GM12891 (cell line): ENCODE measurements at regions not wholly inside any gene's neighbourhood (a gene's known extent, or its start where the extent isn't known, plus 50 kb on each side); places are given as distances from the start of the nearest gene placed in this dataset.
A peak's percentile ranks its signal among the peaks of the same experiment; 100 is the strongest.

Experiments
- DNase-seq: peaks from one replicate; pipeline ENCODE4 v3.0.0; 2011; ENCODE audit warnings: low spot score; ENCODE audit not compliant: insufficient read length
- FAIRE-seq: peaks from 2 replicates; lab custom pipeline; 2011; peaks lifted over from hg19 to GRCh38; lab: Jason Lieb, UNC
- PAX5 ChIP-seq: IDR thresholded peaks from 2 replicates; pipeline ENCODE4 v1.6.1; 2011; ENCODE audit warnings: low read length, moderate library complexity, mild to moderate bottlenecking; ENCODE audit not compliant: insufficient read depth, severe bottlenecking
- POLR2A ChIP-seq: IDR thresholded peaks from 2 replicates; pipeline ENCODE4 v1.6.1; 2011; ENCODE audit warnings: low read depth, low read length, control low read depth
- POLR2AphosphoS5 ChIP-seq: IDR thresholded peaks from 2 replicates; pipeline ENCODE4 v1.6.1; 2011; ENCODE audit warnings: low read depth, low read length, control low read depth
- POU2F2 ChIP-seq: IDR thresholded peaks from 2 replicates; pipeline ENCODE4 v1.6.1; 2011; ENCODE audit warnings: low read depth, mild to moderate bottlenecking, control low read depth, low read length, moderate library complexity
- SPI1 ChIP-seq: IDR thresholded peaks from 2 replicates; pipeline ENCODE4 v1.6.1; 2011; ENCODE audit warnings: low read depth, low read length, control low read depth
- TAF1 ChIP-seq: IDR thresholded peaks from 2 replicates; pipeline ENCODE4 v1.6.1; 2011; ENCODE audit warnings: low read depth, low read length, control low read depth

DNA sequence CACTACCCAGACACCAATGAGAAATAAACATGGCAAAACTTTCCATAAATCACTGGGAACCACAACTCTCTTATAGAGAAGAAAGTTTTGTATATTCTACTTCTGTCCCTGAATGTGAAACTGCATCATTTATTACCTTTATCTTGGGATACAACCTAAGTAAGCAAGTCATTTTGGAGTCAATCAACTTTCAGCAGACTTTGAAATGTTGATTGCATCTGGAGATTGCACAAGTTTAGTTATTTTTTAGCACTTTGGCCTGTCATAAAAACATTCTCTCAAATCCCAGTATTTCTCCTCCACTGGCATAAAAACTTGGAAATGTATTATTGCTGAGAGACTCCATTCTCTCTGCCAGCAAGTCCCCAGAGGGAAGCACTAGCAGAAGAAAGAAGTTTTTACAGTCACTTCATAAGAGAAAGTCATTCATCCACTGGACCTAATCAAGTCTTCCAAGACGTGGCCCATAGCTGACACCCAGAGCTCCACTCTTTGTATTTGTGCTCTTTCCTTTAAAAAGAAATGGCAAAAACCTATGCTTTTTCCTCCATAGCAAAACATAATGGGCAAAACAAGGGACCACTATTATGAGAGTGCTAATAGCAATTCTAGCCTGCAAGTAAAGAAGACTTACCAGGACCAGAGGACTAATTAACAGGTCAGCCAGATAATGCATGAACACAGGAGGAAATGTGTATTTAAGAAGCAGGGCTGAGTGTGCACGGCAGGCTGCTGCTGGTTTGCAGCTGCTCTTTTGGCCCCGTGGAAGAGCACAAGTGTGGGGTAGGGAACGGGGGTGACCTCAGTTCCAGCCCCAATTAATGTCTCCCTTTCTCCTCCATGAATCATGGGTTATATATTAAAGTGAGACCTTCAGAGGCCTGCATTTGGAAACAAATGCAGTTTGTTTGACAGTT is 171.5 kb downstream of the INO80D start:
- TF ChIP-seq POU2F2 (no peak), POLR2AphosphoS5 (no peak), SPI1 (no peak), POLR2A (no peak), TAF1 (no peak), PAX5 (no peak)
- DNase-seq = no peak
- FAIRE-seq = no peak

DNA sequence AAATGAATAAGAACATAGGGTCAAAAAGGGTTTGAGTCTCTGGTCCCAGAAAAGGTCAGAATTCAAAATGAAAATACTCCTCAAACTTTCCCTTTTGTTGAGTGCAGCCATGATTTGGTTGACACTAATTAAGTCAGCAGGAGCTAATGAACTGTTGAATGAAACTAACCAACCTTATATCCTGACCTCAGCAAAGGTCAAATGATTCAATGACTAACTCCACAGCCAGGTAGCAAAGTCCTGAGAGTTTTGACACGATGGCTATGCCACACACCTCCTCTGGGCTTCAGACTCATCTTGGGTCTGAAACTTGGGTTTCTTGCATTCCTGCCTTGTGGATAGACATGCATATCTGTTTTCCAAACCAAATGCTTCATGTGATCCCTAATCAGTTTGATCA is 172.3 kb downstream of the INO80D start:
- FAIRE-seq (no peak), DNase-seq (no peak)

DNA sequence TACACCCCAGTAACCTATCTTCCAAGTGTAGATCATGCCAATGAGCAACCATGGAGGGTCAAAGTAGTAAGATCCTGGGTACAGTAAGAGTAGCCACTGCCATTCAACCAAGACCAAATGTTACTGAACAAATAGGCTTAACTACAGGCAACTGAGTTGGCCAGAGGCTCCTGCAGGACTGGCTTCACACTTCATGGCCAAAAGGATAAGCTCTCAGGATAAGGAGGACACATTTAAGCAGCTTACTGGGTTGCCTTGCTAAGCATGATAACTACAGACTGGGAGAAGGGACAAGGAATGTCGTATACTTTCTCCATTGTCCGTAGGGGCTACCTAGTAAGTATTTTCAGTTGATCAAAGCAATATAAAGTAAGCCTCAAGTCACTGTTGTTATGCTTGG is 174.7 kb downstream of the INO80D start:
- TF ChIP-seq TAF1 = no peak
- FAIRE-seq (no peak), DNase-seq (no peak)

More for the DNA sequence above, 172.3 kb downstream of the INO80D start:
- no peak for TF ChIP-seq POLR2AphosphoS5
- no peak for TF ChIP-seq POU2F2
- TF ChIP-seq TAF1 = no peak
- no peak for TF ChIP-seq POLR2A
- TF ChIP-seq SPI1 = no peak
- no peak for TF ChIP-seq PAX5

DNA sequence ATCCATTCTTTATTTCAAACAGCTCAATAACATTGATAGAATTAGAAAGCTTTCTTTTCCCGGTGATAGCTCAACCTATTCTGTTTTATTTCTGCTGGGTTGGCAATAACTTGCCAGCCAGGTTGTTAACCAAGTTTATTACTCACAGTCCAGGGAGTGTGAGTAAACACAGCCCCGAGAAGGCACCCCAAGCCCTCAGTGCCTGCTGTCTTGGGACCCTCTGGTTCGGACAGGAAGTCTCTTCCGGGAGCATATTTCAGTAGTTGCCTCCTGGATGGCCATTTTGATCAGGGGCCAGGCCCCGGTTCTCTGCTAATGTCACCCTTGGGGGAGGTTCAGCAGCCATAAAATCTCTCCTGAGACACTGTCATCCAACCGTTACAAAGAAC is 176.8 kb downstream of the INO80D start:
- no peak for DNase-seq
- FAIRE-seq = no peak
- TF ChIP-seq POLR2AphosphoS5 = no peak
- no peak for TF ChIP-seq POU2F2
- TF ChIP-seq TAF1 = no peak
- no peak for TF ChIP-seq PAX5
- TF ChIP-seq SPI1 = no peak
- TF ChIP-seq POLR2A = no peak

DNA sequence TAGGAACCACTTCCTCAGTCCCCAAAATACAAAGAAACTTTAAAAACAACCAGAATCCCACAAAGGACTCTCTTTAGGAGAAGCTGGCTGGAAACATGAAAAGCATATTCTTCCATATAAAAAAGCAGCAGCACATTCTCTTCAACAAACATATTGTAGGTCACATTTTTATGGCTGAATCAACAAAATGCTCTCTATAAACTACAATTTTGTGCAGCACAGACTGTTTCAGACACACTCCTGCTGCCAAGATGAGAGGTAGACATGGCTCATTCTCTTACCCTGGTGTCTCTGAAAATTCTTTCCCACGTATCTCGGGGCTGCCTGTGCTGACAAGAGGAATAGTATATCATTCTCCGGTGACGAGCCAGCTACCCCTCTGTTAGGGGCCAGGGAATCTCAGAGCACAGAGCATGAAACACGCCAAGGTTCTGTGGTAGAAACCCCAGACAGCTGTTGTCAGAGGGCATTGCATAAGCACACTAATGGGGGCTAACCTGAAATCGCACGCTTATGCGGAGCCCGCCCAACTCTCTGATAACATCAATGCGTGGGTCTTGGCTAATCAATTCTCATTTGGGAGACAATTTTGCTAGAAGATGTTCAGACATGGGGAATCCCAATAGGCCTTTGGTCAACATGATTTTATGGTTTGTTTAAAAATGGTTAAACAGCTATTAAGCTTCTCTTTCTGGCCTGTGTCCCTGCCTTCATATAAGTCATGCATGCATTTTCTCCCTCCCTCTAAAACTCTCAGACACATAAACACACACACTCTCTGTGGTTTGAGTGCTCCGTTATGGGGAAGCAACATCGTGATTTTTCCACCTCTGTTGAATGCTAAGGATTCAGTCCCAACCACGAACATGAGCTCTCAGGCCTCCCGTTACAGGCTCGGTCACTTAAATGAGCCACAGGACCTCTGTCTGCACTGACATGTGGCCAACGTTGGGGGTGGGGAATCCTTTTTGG is 177.5 kb downstream of the INO80D start:
- no peak for TF ChIP-seq SPI1
- DNase-seq = no peak
- FAIRE-seq = no peak

DNA sequence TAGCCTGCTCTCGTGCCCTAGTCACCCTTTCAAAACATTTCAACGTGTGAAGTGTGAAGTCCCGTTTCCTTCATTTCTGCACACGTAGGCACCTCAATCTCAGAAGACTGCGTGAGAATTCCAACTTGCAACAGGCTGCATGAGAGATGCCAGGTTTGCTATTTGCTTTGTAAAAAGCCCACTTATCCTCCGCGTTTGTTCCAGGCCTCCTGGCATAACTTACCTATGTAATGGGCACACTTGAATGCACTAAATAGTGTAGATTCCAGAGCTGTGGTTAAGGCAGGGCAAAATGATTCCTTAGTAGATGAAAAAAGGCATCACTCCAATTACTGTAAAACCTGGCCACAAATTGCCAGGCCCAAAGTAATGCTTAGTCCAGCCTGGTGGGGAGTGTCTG is 179.6 kb downstream of the INO80D start:
- TF ChIP-seq POLR2AphosphoS5 (no peak), PAX5 (no peak)
- DNase-seq = no peak
- FAIRE-seq = no peak

DNA sequence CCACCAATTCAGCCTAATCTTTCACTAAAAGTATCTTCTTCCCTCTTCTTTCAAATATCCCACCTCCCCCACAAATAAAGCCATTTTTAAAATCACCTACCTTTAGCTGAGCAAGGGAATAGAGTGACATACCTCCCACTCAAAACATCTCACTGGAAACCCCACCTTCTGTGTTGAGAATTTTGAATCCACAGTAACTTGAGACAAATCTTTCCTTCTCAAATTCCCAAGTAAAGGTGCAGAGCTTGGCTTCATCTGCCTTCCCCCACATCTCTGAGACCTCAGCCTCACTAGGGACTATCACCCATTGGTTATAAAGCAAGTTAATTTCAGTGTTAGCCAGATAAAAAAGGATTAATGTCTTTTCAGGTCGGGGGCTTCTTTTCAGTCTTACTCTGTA is 180.4 kb downstream of the INO80D start:
- FAIRE-seq (no peak), DNase-seq (no peak)
- TF ChIP-seq SPI1 = no peak
- TF ChIP-seq TAF1 = no peak
- TF ChIP-seq POLR2AphosphoS5 = no peak
- no peak for TF ChIP-seq PAX5
- TF ChIP-seq POU2F2 = no peak
- no peak for TF ChIP-seq POLR2A

DNA sequence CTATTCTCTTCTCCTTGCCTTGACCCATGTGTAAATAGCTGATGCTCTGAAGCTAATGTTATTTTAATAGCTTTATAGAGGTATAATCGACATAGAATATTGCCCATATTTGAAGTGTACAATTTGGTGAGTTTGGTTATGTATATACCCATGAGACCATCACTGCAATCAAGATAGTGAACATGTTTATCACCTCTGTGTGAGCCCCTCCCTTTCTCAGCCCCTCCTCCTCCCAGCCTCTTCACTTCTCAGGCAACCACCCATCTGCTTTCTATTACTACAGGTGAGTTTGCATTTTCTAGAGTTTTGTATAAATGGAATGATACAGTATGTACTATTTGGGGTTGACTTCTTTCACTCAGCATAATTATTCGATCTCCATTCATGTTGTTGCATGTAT is 181.1 kb downstream of the INO80D start:
- FAIRE-seq (no peak), DNase-seq (no peak)
- TF ChIP-seq POLR2A (no peak), POU2F2 (no peak), TAF1 (no peak), SPI1 (no peak)

DNA sequence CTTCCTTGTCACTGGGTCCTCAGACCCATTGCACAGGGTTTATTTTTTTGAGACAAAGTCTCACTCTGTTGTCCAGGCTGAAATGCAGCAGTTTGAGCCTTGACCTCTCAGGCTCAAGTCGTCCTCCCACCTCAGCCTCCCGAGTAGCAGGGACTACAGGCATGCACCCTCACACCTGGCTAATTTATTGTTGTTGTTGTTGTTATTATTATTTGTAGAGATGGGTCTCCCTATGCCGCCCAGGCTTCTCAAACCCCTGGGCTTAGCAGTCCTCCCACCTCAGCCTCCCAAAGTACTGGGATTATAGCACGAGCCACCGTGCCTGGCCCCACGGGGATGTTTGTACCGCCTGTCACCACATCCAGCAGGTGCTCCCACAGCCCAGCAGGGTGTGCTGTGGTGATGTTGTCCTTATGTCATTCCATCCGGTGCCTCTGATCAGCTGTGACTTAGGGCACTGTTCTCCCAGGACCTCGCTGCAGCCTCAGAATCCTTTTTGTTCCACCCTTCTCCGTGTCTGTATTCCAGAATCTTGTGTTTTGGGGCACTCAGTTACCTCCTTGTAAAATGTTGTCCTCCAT is 182.3 kb downstream of the INO80D start:
- peak; percentile 16 for DNase-seq
- FAIRE-seq = peak; percentile 5
- TF ChIP-seq TAF1 = no peak
- TF ChIP-seq POLR2AphosphoS5 = no peak
- no peak for TF ChIP-seq POLR2A
- no peak for TF ChIP-seq PAX5
- TF ChIP-seq SPI1 = no peak
- TF ChIP-seq POU2F2 = no peak

DNA sequence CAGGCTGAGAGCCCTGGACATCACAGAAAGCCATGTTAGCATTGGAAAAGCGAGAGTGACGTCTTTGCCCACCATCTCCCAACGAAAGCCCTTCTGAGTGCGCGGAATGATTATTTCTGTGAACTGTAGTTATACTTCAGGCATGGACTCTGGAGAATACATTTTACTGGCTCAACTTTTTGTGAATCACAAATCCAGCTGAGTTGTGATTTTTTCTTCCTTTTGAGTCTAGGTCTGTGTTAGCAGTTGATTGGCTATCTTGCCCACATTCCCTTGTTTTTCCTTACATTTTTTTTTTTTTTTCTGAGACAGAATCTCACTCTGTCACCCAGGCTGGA is 183.1 kb downstream of the INO80D start:
- no peak for DNase-seq
- FAIRE-seq = no peak
- TF ChIP-seq POU2F2 (no peak), POLR2A (no peak), TAF1 (no peak), POLR2AphosphoS5 (no peak), SPI1 (no peak), PAX5 (no peak)
